GM20000 (cell line): ENCODE measurements at regions not wholly inside any gene's neighbourhood (a gene's known extent, or its start where the extent isn't known, plus 50 kb on each side); places are given as distances from the start of the nearest gene placed in this dataset.

ENCODE experiments used
- DNase-seq: peaks from one replicate; pipeline ENCODE4 v3.0.0; 2012; ENCODE audit warnings: low spot score
- TF ChIP-seq, protein P1 (sequence below): IDR thresholded peaks from 2 replicates; pipeline ENCODE4 v1.5.1; 2012; ENCODE audit warnings: mild to moderate bottlenecking, control low read depth; ENCODE audit errors: extremely low read depth, missing control alignments

- DNase-seq, result no peak
- TF ChIP-seq, protein P1, sequence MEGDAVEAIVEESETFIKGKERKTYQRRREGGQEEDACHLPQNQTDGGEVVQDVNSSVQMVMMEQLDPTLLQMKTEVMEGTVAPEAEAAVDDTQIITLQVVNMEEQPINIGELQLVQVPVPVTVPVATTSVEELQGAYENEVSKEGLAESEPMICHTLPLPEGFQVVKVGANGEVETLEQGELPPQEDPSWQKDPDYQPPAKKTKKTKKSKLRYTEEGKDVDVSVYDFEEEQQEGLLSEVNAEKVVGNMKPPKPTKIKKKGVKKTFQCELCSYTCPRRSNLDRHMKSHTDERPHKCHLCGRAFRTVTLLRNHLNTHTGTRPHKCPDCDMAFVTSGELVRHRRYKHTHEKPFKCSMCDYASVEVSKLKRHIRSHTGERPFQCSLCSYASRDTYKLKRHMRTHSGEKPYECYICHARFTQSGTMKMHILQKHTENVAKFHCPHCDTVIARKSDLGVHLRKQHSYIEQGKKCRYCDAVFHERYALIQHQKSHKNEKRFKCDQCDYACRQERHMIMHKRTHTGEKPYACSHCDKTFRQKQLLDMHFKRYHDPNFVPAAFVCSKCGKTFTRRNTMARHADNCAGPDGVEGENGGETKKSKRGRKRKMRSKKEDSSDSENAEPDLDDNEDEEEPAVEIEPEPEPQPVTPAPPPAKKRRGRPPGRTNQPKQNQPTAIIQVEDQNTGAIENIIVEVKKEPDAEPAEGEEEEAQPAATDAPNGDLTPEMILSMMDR, result no peak
These were observed 539.5 kb downstream of the MATN1 start for GRCh38 chr1:30183895-30184294.

- TF ChIP-seq, protein P1, result no peak
These were observed 540.4 kb downstream of the MATN1 start for GRCh38 chr1:30183006-30183405.

DNA sequence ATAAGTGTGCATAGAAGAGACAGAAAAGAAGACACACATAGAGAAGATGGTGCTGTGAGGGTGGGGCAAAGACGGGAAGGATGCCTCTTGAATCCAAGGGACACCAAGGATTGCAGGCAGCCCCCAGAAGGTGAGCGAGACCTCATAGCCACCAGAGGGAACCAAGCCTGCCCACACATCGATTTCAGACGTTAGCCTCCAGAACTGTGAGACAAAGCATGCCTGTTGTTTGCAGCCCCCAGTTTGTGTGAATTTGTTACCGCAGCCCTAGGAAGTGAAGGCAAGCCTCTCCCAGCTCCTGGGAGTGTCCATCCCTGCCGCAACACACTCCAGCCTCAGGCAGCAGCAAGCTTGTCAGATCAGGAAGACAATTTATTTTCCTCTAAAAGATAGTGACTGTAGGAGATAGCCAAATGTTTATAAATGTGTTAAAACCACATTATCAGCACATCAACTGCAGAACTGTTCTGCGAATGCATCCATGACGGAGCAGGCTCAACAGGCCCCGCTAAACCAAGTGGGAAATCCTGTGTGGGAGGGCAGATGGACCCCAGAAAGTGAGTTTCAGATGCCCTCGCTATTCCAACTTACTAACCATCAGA lies 543.3 kb downstream of the MATN1 start:
- DNase-seq, result no peak
- TF ChIP-seq, protein P1, result no peak

More at GRCh38 chr1:30183006-30183405, 540.4 kb downstream of the MATN1 start:
- no peak for DNase-seq

- no peak for DNase-seq
- TF ChIP-seq, protein P1, result no peak
These were observed 546.9 kb downstream of the MATN1 start for GRCh38 chr1:30176477-30176876.

- TF ChIP-seq, protein P1, result no peak
- DNase-seq, result no peak
These were observed 548.9 kb downstream of the MATN1 start for GRCh38 chr1:30174499-30174898.

GRCh38 chr1:30173560-30173959 lies 549.8 kb downstream of the MATN1 start:
- TF ChIP-seq, protein P1, result no peak
- no peak for DNase-seq

- TF ChIP-seq, protein P1, result no peak
- DNase-seq, result no peak
These were observed 550.6 kb downstream of the MATN1 start for GRCh38 chr1:30172757-30173156.
